Liver (tissue), 3 donors: ENCODE measurements at regions not wholly inside any gene's neighbourhood (a gene's known extent, or its start where the extent isn't known, plus 50 kb on each side); places are given as distances from the start of the nearest gene placed in this dataset.

Source experiments
- FOXA1 ChIP-seq: IDR thresholded peaks from 2 replicates; pipeline ENCODE4 v1.6.1; 2016; ENCODE audit warnings: antibody characterized with exemption
- GABPA ChIP-seq, 2 donors: IDR thresholded peaks in 1 of 2; conservative IDR thresholded peaks in 1 of 2; 2 replicates each; pipeline ENCODE4 v1.6.1; 2016; ENCODE audit warnings: antibody characterized with exemption in 2 of 2, mild to moderate bottlenecking in 1 of 2, moderate library complexity in 1 of 2
- HNF4A ChIP-seq, 2 donors: conservative IDR thresholded peaks; 2 replicates each; pipeline ENCODE4 v1.6.1; 2016; ENCODE audit warnings: antibody characterized with exemption in 2 of 2, mild to moderate bottlenecking in 2 of 2
- JUND ChIP-seq, 2 donors: IDR thresholded peaks; 2 replicates each; pipeline ENCODE4 v1.6.1; 2016; ENCODE audit warnings: antibody characterized with exemption in 2 of 2
- RAD21 ChIP-seq, 2 donors: IDR thresholded peaks; 2 replicates each; pipeline ENCODE4 v1.6.1; 2016; ENCODE audit warnings: antibody characterized with exemption in 2 of 2, mild to moderate bottlenecking in 2 of 2
- REST ChIP-seq: IDR thresholded peaks from 2 replicates; pipeline ENCODE4 v1.6.1; 2016; ENCODE audit warnings: antibody characterized with exemption, mild to moderate bottlenecking
- SP1 ChIP-seq: IDR thresholded peaks from 2 replicates; pipeline ENCODE4 v1.6.1; 2018; ENCODE audit warnings: antibody characterized with exemption, mild to moderate bottlenecking
- TAF1 ChIP-seq: conservative IDR thresholded peaks from 2 replicates; pipeline ENCODE4 v1.6.1; 2016; ENCODE audit warnings: antibody characterized with exemption, mild to moderate bottlenecking
- YY1 ChIP-seq: IDR thresholded peaks from 2 replicates; pipeline ENCODE4 v1.6.1; 2016; ENCODE audit warnings: antibody characterized with exemption, mild to moderate bottlenecking
- TF ChIP-seq, protein P1 (sequence below): IDR thresholded peaks from 2 replicates; pipeline ENCODE4 v1.6.1; 2016; ENCODE audit warnings: antibody characterized with exemption
- TF ChIP-seq, protein P2 (sequence below): fragments of 150-350 bp; IDR thresholded peaks from 2 replicates; pipeline ENCODE4 v1.5.1; 2017; ENCODE audit warnings: improper control_type of control experiment, low read depth, low read length; ENCODE audit not compliant: missing input control
- TF ChIP-seq, protein P3 (sequence below): IDR thresholded peaks from 2 replicates; pipeline ENCODE4 v1.6.1; 2016; ENCODE audit warnings: antibody characterized with exemption
- TF ChIP-seq, protein P4 (sequence below): IDR thresholded peaks from 2 replicates; pipeline ENCODE4 v1.6.1; 2016; ENCODE audit warnings: antibody characterized with exemption
- donor health status: healthy.
- donor health status: healthy.

- TF ChIP-seq, protein P1, sequence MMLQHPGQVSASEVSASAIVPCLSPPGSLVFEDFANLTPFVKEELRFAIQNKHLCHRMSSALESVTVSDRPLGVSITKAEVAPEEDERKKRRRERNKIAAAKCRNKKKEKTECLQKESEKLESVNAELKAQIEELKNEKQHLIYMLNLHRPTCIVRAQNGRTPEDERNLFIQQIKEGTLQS, result no peak
- TF ChIP-seq JUND (IDR thresholded peaks at IDR 0.05) (no peak), TAF1 (no peak), SP1 (no peak), GABPA (IDR thresholded peaks at IDR 0.05 in 1 of 2, conservative IDR thresholded peaks at IDR 0.05 in 1 of 2) (no peak), YY1 (no peak), HNF4A (conservative IDR thresholded peaks at IDR 0.05) (no peak), REST (no peak), RAD21 (IDR thresholded peaks at IDR 0.05) (no peak), FOXA1 (no peak)
- TF ChIP-seq, protein P2, sequence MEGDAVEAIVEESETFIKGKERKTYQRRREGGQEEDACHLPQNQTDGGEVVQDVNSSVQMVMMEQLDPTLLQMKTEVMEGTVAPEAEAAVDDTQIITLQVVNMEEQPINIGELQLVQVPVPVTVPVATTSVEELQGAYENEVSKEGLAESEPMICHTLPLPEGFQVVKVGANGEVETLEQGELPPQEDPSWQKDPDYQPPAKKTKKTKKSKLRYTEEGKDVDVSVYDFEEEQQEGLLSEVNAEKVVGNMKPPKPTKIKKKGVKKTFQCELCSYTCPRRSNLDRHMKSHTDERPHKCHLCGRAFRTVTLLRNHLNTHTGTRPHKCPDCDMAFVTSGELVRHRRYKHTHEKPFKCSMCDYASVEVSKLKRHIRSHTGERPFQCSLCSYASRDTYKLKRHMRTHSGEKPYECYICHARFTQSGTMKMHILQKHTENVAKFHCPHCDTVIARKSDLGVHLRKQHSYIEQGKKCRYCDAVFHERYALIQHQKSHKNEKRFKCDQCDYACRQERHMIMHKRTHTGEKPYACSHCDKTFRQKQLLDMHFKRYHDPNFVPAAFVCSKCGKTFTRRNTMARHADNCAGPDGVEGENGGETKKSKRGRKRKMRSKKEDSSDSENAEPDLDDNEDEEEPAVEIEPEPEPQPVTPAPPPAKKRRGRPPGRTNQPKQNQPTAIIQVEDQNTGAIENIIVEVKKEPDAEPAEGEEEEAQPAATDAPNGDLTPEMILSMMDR, result no peak
- TF ChIP-seq, protein P3, sequence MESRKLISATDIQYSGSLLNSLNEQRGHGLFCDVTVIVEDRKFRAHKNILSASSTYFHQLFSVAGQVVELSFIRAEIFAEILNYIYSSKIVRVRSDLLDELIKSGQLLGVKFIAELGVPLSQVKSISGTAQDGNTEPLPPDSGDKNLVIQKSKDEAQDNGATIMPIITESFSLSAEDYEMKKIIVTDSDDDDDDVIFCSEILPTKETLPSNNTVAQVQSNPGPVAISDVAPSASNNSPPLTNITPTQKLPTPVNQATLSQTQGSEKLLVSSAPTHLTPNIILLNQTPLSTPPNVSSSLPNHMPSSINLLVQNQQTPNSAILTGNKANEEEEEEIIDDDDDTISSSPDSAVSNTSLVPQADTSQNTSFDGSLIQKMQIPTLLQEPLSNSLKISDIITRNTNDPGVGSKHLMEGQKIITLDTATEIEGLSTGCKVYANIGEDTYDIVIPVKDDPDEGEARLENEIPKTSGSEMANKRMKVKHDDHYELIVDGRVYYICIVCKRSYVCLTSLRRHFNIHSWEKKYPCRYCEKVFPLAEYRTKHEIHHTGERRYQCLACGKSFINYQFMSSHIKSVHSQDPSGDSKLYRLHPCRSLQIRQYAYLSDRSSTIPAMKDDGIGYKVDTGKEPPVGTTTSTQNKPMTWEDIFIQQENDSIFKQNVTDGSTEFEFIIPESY, result no peak
- TF ChIP-seq, protein P4, sequence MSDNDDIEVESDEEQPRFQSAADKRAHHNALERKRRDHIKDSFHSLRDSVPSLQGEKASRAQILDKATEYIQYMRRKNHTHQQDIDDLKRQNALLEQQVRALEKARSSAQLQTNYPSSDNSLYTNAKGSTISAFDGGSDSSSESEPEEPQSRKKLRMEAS, result no peak
Measured at GRCh38 chr6:155561966-155562364, 106.3 kb upstream of the NOX3 start.
